Fibroblast of pulmonary artery (primary cell): ENCODE measurements at regions not wholly inside any gene's neighbourhood (a gene's known extent, or its start where the extent isn't known, plus 50 kb on each side); places are given as distances from the start of the nearest gene placed in this dataset.
A peak's percentile ranks its signal among the peaks of the same experiment; 100 is the strongest.

Source experiments
- DNase-seq: peaks from one replicate; pipeline ENCODE4 v3.0.0-alpha.2; 2010; ENCODE audit warnings: low read depth
- H3K4me3 ChIP-seq: replicated peaks from 2 replicates; pipeline ENCODE4 v1.5.1; 2011; ENCODE audit warnings: low read depth, mild to moderate bottlenecking, control low read depth, low read length, moderate library complexity
- TF ChIP-seq, protein P1 (sequence below): IDR thresholded peaks from 2 replicates; pipeline ENCODE4 v1.5.1; 2011; ENCODE audit warnings: mild to moderate bottlenecking, control low read depth, low read length, inconsistent platforms; ENCODE audit errors: missing control alignments

DNA sequence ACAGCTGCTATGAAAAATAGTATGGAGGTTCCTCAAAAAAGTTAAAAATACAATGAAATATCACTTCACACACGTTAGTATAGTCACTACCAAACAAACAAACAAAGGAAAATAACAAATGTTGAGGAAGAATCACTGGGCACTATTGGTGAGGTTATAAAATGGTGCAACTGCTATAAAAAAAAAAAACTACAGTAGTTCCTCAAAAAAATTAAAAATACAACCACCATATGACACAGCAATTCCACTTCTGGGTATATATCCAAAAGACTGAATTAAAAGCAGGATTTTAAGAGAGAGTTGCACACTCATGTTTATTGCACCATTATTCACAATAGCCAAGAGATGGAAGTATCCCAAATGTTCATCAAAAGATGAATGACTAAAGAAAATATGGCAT, 80.9 kb upstream of the POU3F3 start:
- no peak for DNase-seq
- H3K4me3 ChIP-seq, result no peak overlapping the region
- TF ChIP-seq, protein P1, sequence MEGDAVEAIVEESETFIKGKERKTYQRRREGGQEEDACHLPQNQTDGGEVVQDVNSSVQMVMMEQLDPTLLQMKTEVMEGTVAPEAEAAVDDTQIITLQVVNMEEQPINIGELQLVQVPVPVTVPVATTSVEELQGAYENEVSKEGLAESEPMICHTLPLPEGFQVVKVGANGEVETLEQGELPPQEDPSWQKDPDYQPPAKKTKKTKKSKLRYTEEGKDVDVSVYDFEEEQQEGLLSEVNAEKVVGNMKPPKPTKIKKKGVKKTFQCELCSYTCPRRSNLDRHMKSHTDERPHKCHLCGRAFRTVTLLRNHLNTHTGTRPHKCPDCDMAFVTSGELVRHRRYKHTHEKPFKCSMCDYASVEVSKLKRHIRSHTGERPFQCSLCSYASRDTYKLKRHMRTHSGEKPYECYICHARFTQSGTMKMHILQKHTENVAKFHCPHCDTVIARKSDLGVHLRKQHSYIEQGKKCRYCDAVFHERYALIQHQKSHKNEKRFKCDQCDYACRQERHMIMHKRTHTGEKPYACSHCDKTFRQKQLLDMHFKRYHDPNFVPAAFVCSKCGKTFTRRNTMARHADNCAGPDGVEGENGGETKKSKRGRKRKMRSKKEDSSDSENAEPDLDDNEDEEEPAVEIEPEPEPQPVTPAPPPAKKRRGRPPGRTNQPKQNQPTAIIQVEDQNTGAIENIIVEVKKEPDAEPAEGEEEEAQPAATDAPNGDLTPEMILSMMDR, result no peak

DNA sequence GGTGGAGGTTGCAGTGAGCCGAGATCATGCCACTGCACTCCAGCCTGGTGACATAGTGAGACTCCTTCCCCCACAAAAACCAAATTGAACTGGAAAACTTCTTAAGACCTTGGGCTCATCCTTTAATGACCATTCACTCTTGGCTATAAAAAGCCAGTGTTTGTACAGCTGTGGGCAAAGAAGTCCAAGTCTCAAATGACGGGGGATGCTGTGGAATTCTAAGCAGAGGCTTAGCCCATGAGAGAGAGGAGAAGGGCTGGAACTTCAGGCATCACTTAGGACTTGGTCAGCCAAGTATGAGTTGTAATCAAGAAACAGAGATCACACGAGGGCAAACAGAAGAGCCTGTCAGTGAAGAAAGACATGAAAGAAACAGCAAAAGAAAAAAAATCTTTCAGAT, 79.3 kb upstream of the POU3F3 start:
- TF ChIP-seq, protein P1, result no peak
- no peak overlapping the region for H3K4me3 ChIP-seq
- no peak for DNase-seq

DNA sequence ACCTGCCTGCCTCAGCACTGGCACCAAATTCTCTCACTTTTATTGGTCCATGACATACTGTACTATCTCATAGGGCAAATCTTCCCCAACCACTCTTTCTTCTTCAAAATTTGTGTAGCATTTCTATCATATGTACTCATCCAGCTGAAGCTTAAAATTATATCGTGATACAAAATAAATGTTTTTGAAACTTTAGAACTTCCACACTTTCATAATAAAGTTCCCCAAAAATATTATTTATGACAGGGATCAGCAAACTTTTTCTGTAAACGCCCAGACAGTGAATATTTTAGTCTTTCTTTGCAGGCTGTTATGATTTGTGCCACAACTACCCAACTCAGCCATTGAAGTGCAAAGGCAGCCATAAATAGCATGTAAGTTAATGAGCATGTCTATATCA, 76.2 kb upstream of the POU3F3 start:
- no peak for DNase-seq
- TF ChIP-seq, protein P1, result no peak
- no peak overlapping the region for H3K4me3 ChIP-seq

DNA sequence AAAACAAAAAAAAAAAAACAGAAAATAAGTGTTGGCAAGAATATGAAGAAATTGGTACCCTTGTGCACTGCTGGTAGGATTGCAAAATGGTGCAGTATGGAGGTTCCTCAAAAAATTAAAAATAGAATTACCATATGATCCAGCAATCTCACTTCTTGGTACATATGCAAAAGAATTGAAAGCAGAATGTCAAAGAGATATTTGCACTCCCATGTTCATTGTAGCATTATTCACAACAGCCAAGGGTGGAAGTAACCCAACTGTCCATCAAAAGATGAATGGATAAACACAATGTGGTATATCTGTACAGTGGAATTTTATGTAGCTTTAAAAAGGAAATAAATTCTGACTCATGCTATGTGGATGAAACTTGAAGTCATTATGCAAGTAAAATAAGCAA, 72.8 kb upstream of the POU3F3 start:
- TF ChIP-seq, protein P1, result no peak
- H3K4me3 ChIP-seq, result no peak overlapping the region
- no peak for DNase-seq

DNA sequence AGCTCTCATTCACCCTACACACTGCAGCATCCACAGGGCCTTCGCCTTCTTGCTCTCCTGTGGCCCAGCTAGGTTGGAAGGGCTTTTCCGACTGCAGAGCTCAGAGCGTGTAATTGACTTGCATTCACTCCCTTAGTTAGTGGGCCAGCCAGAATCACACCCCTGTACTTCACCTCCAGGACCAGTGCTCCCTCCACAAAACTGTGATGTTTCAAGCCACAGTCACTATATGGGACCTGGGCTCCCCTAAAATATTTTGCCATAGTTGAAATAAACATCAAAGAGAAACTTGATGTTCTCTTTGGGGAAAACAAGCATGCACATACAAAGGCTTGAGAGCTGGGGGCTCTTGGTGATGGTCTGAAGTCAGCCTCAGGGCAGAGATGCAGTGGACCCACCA, 69.7 kb upstream of the POU3F3 start:
- TF ChIP-seq, protein P1, result no peak
- DNase-seq, result no peak

DNA sequence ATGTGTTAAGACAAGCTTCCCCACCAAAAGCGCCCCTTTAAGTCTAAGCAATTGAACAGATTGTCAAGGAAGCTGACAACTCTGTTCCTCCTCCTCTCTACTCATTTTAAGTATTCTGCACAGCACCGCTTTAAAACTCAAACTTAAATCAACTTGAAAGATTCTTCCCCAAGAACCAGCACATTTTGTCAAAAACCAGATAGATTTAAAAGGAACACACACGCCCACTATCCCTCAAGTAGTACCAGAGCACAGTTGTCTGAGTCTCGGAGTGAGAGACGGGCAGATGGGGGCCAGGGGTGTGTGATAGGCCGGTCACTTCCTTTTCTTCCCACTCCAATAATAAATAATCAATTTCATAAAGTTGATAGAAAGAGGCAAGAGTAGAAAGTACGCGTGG, 67.7 kb upstream of the POU3F3 start:
- TF ChIP-seq, protein P1, result no peak
- no peak for DNase-seq
- H3K4me3 ChIP-seq, result no peak overlapping the region

More for the DNA sequence above, 69.7 kb upstream of the POU3F3 start:
- no peak overlapping the region for H3K4me3 ChIP-seq

GRCh38 chr2:104786821-104787220, 67.1 kb upstream of the POU3F3 start:
- TF ChIP-seq, protein P1, result no peak
- no peak overlapping the region for H3K4me3 ChIP-seq
- peak; percentile 8 for DNase-seq
